ENCODE measurements at regions not wholly inside any gene's neighbourhood (a gene's known extent, or its start where the extent isn't known, plus 50 kb on each side); places are given as distances from the start of the nearest gene placed in this dataset.

GRCh38 chr2:180583441-180584140 lies 396.8 kb upstream of the UBE2E3 start:
- H3K27me3 ChIP-seq (ENCODE audit: low read depth) = no peaks in the 10 kb centered on the region
- no peak overlapping the region for H3K4me3 ChIP-seq
- TF ChIP-seq CTCF (IDR thresholded peaks at IDR 0.05) = no peak
- H3K4me1 ChIP-seq = no peaks in the 10 kb centered on the region
- no peaks in the 10 kb centered on the region for H3K9me3 ChIP-seq
- H3K36me3 ChIP-seq = no peaks in the 10 kb centered on the region
- intact Hi-C loops (cut with DNase I) = no loop called here
- no peak for DNase-seq
- no peak for ATAC-seq
- H3K27ac ChIP-seq = no peak overlapping the region

DNA sequence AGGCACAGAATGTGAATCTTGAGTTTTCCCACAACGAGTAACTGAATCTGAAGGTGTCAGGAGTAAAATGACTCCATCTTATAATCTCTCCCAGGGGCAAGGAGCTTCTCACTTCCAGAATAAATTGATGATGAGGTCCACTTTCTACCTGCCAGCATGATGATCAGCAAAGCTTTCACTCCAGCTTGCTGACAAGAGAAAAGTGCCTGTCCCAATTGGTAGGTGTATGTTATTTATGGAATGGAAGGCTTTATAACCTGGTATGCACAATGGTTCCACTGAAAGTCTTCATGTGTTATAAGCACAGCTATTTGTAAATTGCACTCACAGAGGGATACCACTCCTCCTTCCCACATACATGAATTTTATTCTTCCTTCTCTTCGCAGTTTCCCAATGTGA lies 401.0 kb upstream of the UBE2E3 start:
- H3K4me3 ChIP-seq = no peak overlapping the region
- H3K4me1 ChIP-seq = no peaks in the 10 kb centered on the region
- ATAC-seq = no peak
- intact Hi-C loops (cut with DNase I) = no loop called here
- no peak for TF ChIP-seq CTCF (IDR thresholded peaks at IDR 0.05)
- H3K27me3 ChIP-seq (ENCODE audit: low read depth) = no peaks in the 10 kb centered on the region
- no peak for DNase-seq
- no peaks in the 10 kb centered on the region for H3K36me3 ChIP-seq
- H3K9me3 ChIP-seq = no peaks in the 10 kb centered on the region
- H3K27ac ChIP-seq = no peak overlapping the region

DNA sequence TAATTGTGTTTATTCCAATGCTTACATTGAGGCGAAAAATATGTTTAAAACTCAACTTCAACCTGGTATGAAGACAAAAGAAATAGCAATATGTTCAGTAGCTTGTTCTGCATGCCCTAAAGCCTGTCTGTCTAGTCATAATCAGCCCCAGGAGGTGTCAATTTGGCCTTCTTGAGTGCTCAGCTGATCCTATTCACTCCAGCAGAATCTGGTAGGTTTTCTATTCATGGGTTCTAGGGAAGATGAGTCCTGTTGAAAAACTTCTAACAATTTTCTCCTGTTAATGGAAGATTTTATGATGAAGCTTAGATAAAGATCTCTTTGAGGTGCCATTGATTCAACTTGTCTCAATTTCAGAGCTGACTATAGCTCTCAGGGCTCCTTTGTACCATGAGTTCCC lies 402.0 kb upstream of the UBE2E3 start:
- TF ChIP-seq CTCF (IDR thresholded peaks at IDR 0.05) = no peak
- ATAC-seq (no peak), DNase-seq (no peak)
- H3K27me3 ChIP-seq (ENCODE audit: low read depth) = no peaks in the 10 kb centered on the region
- H3K27ac ChIP-seq = no peak overlapping the region
- H3K4me3 ChIP-seq = no peak overlapping the region
- intact Hi-C loops (cut with DNase I) = no loop called here
- no peaks in the 10 kb centered on the region for H3K9me3 ChIP-seq
- H3K36me3 ChIP-seq = no peaks in the 10 kb centered on the region
- no peaks in the 10 kb centered on the region for H3K4me1 ChIP-seq

- no peak for ATAC-seq
- intact Hi-C loops (cut with DNase I) = no loop called here
- DNase-seq = no peak
- Histone ChIP-seq H3K4me1 (no peaks in the 10 kb centered on the region), H3K27me3 (ENCODE audit: low read depth) (no peaks in the 10 kb centered on the region), H3K36me3 (no peaks in the 10 kb centered on the region), H3K4me3 (no peak overlapping the region), H3K9me3 (no peaks in the 10 kb centered on the region), H3K27ac (no peak overlapping the region)
- TF ChIP-seq CTCF (IDR thresholded peaks at IDR 0.05) = no peak
Observed at GRCh38 chr2:180577567-180577966, 402.8 kb upstream of the UBE2E3 start.

GRCh38 chr2:180573951-180574350 lies 406.5 kb upstream of the UBE2E3 start:
- Histone ChIP-seq H3K9me3 (no peaks in the 10 kb centered on the region), H3K36me3 (no peaks in the 10 kb centered on the region), H3K27me3 (ENCODE audit: low read depth) (no peaks in the 10 kb centered on the region), H3K4me1 (no peaks in the 10 kb centered on the region), H3K27ac (no peak overlapping the region), H3K4me3 (no peak overlapping the region)
- TF ChIP-seq CTCF (IDR thresholded peaks at IDR 0.05) = no peak
- DNase-seq (no peak), ATAC-seq (no peak)
- intact Hi-C loops (cut with DNase I) = no loop called here
